ENCODE measurements at regions not wholly inside any gene's neighbourhood (a gene's known extent, or its start where the extent isn't known, plus 50 kb on each side); places are given as distances from the start of the nearest gene placed in this dataset.

DNA sequence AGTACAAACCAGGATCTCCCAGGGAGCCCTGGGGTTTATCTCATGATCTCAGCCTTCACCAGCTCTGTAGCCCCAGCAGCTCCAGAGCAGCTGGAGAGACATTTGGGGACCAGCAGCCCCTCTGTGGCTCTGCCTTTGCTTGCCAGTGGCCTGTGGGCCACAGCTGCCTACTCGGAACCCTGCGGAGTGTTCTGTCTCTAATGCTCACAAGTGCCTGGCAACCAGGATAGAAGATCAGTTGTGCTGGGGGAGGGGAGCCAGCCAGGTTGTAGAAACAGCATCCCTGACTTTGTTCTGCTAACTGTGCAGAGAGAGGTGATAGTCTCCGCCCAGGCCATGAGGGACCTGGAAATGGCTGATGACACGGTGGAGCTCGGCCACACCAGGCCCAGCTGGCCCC lies 50.9 kb upstream of the KCNJ15 start:
- DNase-seq, result no peak

- DNase-seq, result no peak
Observed at GRCh38 chr21:38206646-38207045, 50.1 kb upstream of the KCNJ15 start.

Measured in fibroblast of upper back skin (primary cell).